NOMO-1 (cell line): ENCODE measurements at regions not wholly inside any gene's neighbourhood (a gene's known extent, or its start where the extent isn't known, plus 50 kb on each side); places are given as distances from the start of the nearest gene placed in this dataset.
"Not testable (repeated sequence)": the region's sequence is repeated elsewhere in the genome, so short reads cannot be mapped to it uniquely, and the experiment has no call there.

Source experiments
- DNase-seq, 2 experiments: peaks; one replicate each; lab custom pipeline; 2025; ENCODE audit not compliant: unreplicated experiment in 2 of 2; lab: John Stamatoyannopoulos, UW

DNA sequence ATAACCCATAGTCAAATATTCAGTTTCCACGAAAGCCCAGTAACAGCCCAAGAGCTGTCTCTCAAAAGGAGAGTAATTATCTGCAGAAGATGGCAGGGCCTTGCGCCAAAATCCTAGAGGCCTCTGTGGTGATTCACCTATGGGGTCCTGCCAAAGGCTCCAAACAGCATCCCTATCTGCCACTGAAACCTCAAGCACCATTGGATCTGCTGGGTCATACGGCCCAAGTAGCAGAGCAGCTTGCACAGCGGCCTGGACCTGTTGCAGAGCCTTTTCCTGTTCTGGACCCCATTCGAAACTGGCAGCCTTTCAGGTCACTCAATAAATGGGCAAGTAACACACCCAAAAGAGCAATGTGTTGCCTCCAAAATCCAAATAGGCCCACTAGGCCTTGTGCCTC, 183.2 kb upstream of the IPO5 start:
- DNase-seq = not testable (repeated sequence)

DNA sequence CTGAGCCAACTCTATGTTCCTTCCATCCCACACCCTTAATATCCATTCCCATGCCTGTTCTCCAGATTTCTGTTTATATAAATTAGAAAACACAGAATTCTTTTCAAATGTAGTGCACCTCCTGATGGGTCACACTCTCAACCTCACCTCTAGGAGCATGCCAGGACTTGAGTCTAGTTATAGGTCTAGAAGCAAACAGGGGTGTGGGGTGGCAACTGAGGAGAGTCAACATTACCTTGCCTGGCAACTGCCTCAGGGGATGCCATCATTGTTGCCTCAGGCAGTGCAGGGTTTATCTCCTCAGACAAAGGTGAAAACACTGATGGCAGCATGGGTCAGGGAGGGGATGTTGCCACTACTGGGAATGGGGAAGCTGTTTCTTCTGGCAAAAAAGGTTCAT, 181.0 kb upstream of the IPO5 start:
- DNase-seq = not testable (repeated sequence)

DNA sequence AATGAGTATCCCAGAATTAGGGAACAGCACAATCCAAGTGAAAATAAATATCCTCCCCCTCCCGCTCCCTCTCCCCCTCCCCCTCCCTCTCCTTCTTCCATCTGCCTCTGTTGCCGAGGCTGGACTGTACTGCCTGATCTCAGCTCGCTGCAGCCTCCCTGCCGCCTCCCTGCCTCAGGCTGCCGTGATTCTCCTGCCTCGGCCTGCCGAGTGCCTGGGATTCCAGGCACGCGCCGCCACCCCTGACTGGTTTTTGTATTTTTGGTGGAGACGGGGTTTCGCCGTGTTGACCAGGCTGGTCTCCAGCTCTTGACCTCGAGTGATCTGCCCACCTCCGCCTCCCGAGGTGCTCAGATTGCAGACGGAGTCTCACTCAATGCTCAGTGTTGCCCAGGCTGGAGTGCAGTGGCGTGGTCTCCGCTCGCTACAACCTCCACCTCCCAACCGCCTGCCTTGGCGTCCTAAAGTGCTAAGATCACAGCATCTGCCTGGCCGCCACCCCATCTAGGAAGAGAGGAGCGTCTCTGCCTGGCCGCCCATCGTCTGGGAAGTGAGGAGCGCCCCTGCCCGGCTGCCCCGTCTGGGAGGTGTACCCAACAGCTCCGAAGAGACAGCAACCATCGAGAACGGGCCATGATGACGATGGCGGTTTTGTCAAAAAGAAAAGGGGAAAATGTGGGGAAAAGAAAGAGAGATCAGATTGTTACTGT, 178.9 kb upstream of the IPO5 start:
- DNase-seq = not testable (repeated sequence)

DNA sequence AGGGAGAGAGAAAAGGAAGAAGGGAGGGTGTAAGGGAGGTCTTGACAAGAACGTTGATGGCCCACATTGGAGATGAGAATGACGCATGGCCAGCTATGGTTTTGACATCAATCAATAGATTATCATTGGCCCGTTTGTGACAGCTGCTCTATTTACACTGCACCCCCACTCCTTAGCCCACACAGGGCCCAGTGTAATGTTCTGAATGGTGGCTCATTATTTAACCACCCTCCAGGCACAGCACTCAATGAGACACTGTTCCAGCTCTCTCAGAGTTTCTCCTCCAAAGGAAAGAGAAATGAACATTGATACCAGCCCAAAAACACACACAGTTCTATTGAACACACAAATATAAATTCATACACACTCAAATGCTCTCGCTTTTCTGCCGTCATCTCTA, 173.0 kb upstream of the IPO5 start:
- DNase-seq = no peak

DNA sequence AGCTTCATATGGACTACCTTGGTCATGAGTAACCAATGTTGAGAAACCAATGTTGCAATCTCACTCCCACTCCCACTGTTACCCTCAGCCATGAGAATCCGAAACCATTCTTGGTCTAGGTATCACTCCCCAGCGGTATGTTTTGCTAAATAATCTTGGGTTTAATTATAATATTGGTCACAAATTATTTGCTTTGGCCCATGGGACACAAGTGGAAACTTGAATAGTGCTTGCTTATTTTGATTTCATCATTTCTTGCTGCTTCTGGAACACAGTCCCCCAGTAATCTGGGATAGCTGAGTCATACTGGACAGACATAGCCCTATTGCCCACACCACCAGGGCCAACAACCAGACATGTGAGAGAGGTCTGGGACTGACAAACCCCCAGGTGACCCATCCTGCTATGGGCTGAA, 171.6 kb upstream of the IPO5 start:
- DNase-seq = no peak

DNA sequence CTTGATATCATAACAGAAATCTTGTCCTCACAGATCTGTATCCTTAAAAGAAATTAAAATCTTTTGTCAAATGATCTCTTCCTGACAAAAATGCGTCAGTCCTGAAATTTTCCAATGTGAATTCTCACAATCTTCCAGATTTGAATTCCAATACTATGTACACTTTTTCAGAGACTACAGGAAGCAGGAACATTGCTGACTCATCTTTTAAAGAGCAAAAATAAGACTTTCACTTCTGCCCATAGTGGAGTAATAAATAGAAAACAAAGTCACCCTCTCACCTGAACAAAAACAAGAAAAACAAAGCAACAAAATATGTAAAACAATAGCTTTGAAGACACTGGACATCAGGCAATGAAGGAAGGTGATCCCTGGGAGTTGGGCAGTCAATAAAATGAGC, 167.0 kb upstream of the IPO5 start:
- no peak for DNase-seq

DNA sequence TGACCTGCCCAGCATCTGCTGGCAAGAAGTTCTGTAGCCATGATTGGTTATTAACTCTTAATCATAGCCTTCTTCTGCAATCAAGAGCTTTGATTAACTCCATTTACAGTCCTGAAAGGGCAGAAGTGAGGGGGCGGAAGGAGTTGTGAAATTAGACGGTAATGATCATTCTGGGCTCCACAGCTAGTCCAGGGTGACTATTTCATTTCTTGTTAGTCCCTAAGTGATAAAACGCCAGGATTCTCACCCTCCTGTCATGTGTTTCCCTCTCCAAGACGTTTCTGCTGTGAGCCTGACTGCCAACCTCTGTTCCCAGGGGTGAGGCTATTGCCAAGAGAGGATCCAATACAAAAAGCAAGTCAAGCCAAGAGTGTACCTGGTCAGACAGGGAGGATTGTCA, 155.9 kb upstream of the IPO5 start:
- no peak for DNase-seq

DNA sequence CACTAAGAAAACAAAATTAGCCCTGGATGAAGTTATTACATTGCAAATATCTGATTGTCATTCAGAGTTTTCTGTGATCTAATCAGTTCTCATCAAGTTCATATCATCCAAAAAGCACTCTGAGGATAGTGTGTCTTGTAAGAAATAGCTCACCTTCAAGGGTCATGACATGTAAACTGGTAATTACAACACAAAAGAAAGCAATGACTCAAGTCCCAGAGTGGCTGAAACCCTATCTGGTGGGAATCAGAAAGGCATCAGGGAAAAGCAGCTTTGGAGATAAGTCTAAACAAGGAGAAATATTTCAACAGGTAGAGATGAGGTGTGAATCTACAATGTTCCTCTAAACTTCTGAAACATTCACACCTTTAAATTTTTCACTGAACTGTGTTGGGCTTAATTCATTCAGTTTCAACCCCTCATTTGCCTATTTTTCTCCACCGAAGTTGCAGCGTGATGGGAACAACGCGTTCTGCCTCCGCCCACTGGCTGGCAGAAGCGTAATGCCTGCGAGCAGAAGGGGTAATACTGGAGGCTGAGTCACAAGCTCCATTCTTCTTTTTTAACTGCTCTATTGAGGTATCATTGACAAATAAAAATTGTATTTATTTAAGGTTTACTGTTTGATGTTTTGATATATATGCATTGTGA, 155.2 kb upstream of the IPO5 start:
- DNase-seq = no peak

DNA sequence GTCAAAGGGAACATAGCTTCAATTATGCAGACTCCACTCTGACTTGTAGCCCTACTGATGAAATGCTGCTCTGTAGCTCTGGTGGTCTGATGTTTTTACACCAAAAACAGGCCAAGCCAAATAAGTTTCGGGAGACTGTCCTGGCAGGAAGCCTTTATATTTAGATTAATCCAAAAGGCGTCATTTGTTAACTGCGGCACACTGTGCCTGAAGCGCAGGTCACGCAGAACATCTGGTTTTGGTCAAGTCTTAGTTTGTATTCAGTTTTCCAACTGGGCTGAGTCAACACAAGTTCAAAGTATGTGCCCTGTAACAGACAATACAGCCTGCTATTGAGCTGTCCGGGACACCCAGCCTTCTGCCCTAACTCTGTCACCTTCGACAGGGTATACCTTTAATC, 154.6 kb upstream of the IPO5 start:
- DNase-seq = no peak

DNA sequence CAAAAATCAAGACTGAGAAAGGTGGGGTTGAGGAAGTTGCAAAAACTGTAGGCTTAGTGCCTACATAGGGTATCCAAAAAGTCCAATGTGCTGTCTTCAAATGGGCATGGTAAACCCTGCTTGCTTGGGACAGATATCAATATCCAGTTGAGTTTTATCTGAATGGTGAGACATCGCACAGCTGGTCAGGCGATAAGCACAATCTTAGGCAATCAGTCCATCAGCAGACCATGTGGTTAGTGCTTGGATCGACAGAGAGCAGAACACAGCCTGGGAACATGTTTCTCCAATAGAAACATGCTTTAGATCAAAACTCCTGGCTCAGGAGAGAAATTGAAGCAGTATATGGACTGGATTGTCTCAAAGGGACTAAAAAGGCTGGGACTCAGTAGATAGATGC, 151.3 kb upstream of the IPO5 start:
- no peak for DNase-seq

DNA sequence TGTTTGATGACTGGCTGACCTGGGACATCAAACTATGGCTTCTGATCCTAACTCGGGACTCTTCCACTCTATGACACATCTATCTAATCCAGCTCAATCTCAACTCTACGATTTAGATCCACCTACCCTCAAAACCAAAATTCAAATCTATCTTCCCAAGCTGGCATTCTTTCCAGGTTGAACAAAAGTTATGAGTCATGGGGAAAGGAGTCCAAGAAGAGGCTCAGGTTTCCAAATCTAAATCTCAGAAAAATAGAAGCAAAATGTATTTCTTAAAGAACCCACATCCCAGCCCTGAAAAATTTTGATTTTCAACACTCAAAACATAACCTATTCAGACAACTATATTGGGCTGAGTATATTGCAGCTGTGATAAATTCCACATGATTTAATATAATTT, 143.9 kb upstream of the IPO5 start:
- no peak for DNase-seq

DNA sequence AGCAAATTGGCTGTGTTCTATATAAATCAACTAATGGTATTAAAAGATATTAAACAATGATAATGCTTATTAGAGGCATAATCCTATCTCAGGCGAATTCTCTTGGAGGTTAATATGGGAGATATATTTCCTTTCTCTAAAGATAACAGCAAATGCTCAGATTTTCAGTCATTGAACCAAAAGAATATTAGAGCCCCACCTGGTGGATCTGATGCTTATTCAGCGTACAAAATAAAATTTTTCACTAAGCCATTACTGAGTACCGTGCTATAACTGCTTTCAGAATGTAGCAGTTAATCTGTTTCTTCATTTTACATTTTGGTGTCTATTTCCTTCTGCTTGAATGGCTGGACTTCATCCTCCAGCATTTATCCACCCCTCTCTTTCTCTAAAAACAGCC, 143.3 kb upstream of the IPO5 start:
- DNase-seq = no peak

DNA sequence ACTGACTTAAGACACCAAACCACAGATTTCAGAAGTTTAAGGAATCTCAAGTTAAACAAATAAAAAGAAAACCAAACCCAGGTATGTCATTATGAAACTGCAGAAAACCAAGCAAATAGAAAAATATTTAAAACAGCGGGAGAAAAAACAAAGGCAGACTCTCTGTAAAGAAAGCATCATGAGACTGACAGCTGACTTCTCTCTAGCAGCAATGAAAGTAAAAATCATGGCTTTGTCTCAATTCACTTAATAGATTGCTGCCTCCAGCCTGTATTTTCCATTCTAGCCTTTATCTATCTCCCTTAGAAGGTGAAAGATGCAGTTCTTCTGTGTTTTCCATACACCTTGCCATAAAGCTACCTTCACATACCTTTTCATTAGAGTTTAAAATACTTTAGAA, 131.1 kb upstream of the IPO5 start:
- no peak for DNase-seq

DNA sequence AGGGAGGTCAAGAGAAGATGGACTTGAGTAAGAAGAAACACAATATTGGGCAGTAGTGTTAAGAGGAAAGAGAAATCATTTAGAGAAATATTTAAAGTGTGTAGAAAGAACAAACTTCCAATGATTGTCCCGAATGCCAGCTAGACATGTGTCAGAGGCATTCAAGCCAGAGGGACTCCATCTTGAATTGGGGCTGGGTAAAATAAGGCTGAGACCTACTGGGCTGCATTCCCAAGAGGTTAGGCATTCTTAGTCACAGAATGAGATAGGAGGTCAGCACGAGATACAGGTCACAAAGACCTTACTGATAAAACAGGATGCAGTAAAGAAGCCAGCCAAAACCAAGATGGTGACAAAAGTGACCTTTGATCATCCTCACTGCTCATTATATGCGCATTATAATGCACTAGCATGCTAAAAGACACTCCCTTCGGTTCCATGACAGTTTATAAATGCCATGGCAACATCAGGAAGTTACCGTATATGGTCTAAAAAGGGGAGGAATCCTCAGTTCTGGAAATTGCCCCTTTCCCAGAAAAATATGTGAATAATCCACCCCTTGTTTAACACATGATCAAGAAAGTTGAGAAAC, 127.0 kb upstream of the IPO5 start:
- DNase-seq = no peak

DNA sequence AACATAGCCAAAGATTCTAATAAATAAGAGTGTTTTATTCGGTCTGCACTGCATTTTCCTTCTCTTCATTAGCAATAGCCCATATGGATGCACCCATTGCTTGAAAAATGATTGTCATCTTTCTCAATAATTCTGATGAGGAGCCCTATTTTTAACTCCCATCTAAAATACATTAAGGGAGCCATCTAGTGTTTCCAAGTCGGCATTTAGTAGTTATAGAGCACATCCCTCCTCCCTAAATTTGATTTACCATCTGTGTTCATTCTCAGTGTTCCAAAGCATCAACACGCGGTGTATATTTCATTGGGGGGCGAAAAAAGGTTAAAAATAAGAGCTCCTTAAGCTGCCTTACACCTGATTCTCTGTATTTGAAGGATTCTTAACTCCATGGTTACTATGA, 119.2 kb upstream of the IPO5 start:
- DNase-seq = no peak

DNA sequence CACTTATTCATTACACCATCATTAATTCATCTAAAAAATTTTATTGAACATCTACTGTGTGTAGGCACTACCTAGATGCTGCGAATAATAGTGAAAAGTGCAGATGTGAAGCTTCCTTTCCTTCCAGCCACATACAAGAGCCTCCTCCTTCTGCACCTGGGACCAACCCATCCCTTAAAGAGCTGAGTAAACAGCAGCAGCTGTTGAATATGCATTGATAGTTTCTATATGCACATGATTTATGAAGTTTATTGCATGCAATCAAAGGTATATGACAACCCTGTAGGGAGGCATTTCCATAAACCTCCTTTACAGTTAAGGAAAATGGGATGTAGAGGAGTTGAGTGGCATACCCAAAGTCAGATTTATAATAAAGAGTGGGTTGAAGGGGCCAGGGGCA, 110.3 kb upstream of the IPO5 start:
- DNase-seq = no peak

DNA sequence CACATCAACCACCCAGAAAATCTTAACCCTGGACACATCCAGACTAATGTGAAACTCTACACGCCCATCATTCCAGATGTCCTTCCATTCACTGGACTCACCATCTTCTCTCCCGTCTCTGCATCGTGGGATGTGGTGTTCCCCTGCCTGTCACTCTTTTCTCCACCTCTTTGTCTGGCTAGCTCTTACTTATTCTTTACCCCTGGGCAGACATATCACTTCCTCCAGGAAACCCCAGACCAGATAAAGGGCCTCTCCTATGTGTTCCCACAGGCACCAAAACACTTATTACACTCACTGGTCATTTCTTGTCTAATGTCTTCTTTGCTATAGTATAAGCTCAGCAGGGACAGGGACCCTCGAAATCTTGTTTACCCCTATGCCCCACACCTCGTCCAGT, 109.3 kb upstream of the IPO5 start:
- no peak for DNase-seq

DNA sequence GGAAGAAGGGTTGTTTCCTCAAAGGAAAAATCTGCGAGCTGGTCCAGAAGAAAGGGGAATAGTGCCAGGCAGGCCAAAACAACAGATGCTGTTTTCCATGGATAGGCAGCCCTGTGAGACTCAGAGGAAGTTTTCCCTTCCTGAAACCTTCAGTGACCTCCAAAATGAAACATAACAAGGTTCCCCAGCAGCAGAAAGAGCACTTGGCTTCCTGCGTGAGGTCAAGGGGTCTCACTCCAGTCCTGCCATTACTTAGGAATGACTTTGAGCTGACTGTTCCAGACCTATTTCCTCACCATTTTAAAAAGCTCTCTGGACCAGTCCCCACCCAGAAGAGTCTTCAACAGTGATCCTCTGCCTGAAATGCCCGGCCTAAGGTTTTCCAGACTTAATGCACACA, 104.6 kb upstream of the IPO5 start:
- DNase-seq = no peak

DNA sequence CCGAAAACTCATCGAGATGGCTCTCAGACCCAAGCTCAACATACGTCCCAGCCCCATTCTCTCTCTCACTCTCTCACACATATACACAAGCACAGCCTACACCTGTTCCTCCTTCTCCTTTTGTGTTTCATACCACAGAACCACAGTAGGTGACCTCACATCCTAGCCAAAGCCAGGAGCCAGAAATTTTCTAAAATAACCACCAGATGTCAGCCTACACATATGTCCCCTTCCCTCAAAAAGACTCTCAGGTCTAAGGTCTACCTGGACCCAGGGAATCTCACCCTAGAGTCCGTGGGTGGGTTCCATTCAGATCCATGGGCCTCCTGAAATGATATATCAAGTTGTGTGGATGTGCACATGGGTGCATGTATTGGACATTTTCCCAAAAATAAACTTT, 104.2 kb upstream of the IPO5 start:
- DNase-seq = peak in 1 of 2 experiments; percentile 16

DNA sequence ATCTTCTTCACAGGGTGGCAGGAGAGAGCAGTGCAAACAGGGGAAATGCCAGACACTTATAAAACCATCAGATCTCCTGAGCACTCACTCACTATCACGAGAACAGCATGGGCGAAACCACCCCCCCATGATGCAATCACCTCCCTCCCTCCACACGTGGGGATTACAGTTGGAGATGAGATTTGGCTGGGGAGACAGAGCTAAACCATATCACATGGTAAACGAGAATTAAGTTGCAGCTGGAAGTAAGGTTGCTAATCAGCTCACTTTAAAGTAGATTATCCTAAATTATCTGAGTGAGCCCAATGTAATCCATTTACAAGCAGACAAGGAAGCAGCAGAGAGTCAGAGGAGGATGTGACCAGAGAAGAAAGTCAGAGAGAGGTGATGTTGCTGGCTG, 102.2 kb upstream of the IPO5 start:
- no peak for DNase-seq

DNA sequence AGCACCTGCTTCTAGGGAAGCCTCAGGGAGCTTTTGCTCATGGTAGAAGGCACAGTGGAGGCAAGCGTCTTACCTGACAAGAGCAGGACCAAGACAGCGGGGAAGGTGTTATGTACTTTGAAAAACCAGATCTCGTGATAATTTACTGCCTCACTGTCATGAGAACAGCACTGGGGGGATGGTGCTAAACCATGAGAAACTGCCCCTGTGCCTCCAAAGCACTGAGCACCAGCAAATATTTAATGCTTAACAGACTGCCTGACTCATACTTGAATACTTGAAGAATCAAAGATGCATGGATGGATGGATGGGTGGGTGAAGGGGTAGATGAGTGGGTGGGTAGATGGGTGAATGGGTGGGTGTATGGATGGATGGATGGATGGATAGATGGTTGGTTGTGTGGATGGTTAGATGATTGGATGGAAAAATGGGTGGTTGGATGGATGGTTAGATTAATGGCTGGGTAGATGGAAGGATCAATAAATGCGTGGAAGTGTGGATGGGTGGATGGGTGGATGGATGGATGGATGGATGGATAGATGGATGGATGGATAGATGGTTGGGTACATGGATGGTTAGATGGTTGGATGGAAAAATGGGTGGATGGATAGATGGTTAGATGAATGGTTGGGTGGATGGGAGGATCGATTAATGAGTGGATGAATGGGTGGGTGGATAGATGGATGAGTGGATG, 101.1 kb upstream of the IPO5 start:
- DNase-seq = no peak

DNA sequence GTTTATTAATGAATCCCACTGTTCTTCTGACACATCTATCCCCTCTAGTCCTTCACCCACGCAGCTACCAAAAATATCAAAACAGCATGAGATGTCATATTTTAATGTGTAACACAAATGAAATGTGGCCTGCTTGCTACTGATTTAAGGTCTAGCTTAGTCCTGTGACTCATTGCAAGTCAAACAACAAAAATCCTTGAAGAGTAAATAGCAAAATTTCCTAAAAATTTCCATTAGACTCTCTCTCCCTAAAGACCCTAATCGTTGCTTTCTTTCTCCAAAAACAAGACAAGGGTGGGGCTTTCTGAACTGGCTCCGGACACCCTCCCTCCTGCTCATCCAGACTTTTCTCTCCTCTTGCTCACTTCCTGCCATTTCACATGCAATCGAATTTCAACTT, 99.9 kb upstream of the IPO5 start:
- DNase-seq = no peak
